GM21576 (cell line): ENCODE measurements at regions not wholly inside any gene's neighbourhood (a gene's known extent, or its start where the extent isn't known, plus 50 kb on each side); places are given as distances from the start of the nearest gene placed in this dataset.
"Not testable (repeated sequence)": the region's sequence is repeated elsewhere in the genome, so short reads cannot be mapped to it uniquely, and the experiment has no call there.

ENCODE experiments used
- ATAC-seq: cut with Tn5 transposase; IDR thresholded peaks from one replicate; pipeline ENCODE4 v1.9.1; 2021; ENCODE audit warnings: mild to moderate bottlenecking, moderate library complexity; ENCODE audit not compliant: unreplicated experiment

DNA sequence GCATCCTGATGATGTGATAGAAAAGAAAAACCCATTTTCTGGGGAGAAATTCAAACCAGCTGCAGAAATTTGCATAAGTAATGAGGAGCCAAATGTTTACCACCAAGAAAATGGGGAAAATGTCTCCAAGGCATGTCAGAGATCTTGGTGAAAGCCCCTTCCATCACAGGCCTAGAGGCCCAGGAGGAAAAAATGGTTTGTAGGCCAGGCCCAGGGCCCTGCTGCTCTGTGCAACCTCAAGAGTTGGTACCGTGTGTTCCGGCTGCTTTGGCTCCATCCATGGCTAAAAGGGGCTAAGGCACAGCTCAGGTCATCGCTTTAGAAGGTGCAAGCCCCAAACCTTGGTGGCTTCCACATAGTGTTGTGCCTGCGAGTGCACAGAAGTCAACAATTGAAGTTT is 543.1 kb downstream of the ZNF608 start:
- no peak for ATAC-seq

DNA sequence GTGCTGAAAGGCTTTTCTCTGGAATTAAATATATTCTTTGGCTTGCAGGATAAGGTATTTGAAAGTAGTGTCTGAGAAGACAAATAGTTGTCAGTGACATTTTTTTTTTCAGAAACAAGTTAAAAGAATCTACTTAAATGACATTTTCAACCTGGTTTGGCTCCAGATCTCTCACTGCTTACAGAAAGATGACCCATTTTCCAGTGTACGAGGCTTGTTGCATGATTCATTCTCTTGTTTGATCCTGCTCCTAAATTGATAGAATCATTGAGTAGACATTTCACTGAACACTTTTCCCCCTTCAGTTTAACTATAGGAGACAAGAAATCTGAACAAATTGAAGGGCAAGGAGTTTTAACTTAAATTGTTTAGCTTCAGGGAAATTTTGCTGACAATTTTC is 546.1 kb downstream of the ZNF608 start:
- no peak for ATAC-seq

- no peak for ATAC-seq
These were observed 546.5 kb downstream of the ZNF608 start for GRCh38 chr5:124199893-124200292.

DNA sequence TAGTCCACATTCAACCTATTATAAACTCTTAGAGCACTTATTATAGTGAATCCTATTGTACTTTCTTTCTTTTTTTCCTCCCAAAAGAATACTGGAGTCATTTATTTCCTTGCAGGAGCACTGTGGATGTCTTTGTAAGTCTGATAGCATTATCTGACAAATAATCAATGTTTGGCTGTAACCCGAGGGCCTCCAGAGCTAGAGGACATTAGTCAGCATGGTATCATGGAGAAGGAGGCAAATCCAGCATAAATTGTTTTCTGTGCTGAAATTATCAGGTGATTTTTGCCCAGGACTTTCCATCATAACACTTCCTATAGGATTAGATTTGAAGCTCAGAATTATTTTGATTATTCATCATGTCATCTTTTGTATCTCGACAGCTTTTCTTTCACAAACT is 551.0 kb downstream of the ZNF608 start:
- ATAC-seq: no peak

DNA sequence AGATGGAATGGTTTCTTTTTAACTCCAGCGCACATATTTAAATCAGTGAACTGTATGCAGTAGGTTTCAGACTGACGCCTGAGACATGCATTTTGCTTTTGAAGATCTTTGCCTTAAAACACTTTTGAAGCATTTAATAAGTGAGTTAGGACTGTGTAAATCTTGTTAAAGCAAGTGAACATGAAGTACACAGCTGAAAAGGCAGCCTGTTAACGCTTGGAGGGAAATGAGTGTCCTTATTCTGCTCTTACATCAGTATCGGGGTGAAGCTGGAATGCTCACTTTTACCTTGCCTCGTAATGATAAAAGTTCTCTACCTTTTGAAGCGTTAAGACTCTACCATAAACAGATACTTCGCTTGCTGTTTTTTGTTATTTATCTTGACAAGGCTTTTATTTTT is 552.2 kb downstream of the ZNF608 start:
- ATAC-seq: no peak

DNA sequence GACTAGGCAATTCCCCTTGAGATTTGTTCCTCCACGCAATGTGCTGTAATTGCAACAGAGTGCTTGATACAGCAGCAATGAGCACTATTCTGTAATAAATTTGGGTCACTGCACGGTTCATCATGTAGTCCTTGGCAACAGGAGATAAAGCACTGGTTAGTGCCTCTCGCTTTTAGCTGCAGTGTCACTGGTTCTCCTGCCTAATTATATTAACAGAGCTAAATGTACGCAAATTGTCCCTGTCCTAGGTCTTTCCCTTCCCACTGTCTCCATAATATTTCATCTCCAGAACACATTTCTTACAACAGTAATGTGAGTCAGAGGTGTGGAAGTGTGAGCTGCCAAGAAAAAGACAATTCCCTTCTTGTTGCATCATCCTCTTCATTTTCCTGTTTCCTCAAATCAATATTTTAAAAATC is 553.1 kb downstream of the ZNF608 start:
- no peak for ATAC-seq

DNA sequence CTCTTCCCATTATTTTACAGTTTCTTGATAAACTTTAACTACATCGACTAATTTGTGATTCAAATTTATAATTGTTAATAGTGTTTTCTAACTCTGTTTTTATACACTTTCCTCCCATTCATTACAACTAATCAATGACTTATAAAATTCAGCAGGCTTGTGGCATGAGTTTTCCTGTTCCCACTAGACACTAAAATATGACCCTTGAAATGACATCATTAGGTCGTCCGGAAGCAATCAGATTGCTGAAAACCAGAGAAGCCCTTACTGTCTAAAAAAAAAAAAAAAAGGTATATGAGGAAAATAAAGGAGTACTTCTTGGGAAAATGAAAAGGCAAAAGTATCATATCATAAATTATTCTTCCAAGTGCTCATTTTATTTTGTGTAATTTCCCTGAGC is 553.7 kb downstream of the ZNF608 start:
- no peak for ATAC-seq

DNA sequence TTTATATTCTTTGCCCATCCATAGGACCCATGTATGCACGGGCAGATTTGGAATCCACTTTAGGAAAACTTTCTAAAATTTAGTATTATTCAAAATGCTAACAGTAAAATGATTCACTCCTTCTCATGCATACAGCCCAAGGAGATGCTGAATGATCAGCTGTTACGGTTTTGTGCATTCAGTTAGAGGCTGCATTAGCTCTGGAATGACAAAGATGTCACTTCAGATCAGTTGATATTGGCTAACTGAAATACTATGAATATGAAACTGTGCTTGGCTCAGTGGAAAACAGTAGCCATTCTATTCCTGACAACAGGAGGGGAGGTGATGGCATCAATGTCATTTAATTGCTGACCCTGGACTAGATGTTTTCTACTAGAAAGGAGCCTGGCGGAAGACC is 560.7 kb downstream of the ZNF608 start:
- no peak for ATAC-seq

DNA sequence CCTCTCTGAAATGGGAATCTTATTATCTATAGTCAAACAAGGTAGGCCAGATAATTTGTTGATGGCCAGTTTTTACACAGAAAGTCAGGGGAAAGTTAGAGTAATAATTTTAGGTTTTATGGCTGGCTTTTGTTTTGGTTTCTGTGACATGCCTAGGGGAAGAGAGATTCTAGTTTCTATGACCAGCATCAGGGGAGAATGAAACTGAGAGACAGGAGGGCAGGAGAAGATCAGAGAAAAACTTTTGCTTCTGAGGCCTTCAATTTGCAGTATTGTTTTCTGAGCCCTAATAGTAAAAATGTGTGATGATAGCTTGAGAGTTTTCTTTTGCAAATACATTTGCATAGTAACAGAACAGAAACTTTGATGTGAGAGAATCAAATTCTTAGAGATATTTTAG is 564.3 kb downstream of the ZNF608 start:
- no peak for ATAC-seq

DNA sequence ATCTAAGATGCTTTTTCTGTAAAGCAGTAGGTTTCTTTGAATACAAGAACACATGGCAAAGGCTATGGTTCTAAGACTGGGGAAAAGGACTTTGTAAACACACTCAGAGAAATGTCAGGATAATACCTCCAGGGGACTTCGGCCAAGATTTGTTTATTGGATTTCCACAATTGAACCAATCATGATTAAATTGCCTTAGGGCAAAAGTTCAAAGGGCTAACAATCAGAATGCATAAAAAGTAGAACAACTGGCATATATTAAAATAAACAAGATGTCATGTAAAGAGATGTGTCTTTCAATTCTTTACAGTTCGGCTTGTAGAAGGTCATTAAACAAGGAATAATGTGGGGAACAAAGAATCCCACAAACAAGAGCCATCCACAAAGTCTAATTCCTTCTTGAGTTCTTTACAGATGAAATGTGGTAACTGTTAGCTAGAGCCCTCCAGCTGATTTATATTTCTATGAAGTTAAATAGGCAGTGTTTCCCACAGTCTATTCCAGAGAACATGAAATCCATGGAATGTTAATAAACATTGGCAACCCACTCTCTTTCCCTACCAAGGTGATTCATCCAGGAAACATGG is 565.5 kb downstream of the ZNF608 start:
- ATAC-seq: no peak

GRCh38 chr5:124180299-124180874 is 566.1 kb downstream of the ZNF608 start:
- ATAC-seq: no peak

GRCh38 chr5:124179819-124180218 is 566.6 kb downstream of the ZNF608 start:
- ATAC-seq: no peak

GRCh38 chr5:124178050-124178449 is 568.4 kb downstream of the ZNF608 start:
- no peak for ATAC-seq

- no peak for ATAC-seq
These were observed 569.7 kb downstream of the ZNF608 start for GRCh38 chr5:124176692-124177091.

GRCh38 chr5:124173386-124173785 is 573.1 kb downstream of the ZNF608 start:
- no peak for ATAC-seq

DNA sequence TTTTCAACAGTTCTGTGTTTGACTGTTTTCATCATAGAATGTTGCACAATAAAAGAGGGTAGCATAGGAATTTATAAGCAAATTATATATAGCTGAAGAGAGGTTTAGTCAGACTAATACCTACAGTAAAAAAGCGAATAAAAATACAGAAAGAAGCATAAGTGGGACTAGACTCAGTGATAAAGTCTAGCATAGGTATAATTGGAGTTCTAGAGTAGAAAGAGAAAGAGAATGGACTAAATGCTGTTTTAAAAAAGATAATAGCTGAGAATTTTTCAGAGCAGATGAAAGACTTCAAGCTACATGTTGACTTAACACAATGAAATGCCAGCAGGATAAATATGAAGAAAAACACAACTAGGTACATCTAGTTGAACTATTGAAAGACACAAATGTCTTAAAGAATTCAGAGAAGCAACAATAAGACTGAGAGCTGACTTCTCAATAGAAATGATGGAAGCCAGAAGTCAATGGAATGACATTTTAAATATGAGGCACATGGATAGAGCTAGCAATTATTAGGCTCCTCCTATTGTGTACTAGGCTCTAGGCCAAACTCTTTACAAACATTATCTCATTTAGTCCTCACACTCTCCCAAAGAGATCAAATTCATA is 573.9 kb downstream of the ZNF608 start:
- no peak for ATAC-seq

DNA sequence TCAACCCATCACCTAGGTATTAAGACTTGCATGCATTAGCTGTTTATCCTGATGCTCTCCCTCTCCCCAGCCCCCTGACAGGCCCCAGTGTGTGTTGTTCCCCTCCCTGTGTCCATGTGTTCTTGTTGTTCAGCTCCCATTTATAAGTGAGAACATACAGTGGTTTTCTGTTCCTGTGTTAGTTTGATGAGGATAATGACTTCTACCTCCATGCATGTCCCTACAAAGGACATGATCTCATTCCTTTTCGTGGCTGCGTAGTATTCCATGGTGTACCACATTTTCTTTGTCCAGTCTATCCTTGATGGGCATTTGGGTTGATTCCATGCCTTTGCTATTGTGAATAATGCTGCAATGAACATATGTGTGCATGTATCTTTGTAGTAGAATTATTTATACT is 578.3 kb downstream of the ZNF608 start:
- not testable (repeated sequence) for ATAC-seq

DNA sequence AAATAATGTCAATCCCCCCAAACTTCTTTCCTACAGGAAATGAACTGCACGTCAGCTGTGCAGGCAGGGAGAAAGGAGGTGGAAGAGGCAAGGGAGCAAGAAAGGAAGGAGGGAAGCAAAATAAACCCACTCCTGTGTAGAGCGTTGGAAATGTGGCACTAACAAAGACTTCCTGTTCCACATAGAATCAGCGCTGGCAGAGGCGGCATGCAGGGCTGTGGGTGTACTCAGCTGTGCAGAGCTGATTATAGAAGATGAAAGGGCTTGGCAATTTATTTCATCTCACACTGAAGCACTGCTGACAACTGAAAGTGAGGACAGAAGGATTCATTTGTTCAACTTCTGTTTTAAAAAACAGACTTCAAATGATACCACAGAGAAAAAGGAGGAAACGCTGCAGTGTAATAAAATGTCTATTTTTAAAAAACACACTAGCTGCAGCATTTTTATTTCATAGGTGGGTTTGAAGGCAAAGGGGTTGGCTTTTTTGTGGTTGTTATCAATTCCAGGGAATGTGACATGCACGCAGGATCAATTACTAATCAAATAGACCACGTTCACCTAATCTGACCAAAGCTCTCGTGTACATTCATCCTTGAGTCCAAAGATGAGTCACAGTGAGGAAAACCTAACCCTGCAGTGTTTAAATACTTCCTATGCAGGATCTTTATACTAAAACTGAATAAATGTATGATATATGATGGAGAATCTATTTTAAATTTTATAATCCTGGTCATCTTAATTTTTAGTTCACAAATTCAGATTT is 583.5 kb downstream of the ZNF608 start:
- ATAC-seq: no peak

DNA sequence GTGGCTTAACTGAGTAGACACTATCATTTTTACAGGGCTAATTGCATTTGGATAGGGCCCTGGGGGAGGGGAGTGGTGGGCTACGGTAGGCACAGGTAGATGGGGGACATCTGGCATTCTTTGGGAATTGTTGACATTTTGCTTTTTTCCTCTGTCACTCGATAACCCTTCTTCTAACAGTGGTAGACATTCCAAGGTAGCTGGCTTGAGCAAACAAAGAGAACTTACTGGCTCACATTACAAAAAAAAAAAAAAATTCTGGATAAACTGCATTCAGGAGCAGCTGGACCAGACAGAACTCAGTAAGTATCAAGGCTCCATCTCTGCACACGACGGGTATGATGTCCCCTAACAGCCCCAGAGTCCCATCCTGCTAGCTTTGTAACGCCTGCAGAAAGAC is 585.2 kb downstream of the ZNF608 start:
- ATAC-seq: no peak

DNA sequence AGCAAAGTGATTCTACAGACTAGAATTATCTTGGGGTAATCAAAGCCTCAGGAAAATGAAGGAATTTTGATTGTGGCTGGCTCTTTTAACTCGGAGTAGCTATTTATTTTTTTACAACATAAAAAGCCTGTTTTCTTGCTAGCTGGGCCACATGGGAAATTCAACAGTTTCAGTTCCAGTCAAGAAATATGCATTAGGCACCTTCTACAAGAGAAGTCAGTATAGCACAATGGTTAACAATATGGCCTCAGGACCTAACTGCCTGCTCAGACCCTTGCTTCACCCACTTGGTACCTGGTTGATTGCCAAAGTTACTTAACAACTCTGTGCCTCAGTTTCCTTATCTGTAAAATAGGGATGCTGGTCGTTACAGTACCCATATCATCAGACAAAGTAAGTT is 586.2 kb downstream of the ZNF608 start:
- no peak for ATAC-seq

- no peak for ATAC-seq
These were observed 589.1 kb downstream of the ZNF608 start for GRCh38 chr5:124157320-124157719.

DNA sequence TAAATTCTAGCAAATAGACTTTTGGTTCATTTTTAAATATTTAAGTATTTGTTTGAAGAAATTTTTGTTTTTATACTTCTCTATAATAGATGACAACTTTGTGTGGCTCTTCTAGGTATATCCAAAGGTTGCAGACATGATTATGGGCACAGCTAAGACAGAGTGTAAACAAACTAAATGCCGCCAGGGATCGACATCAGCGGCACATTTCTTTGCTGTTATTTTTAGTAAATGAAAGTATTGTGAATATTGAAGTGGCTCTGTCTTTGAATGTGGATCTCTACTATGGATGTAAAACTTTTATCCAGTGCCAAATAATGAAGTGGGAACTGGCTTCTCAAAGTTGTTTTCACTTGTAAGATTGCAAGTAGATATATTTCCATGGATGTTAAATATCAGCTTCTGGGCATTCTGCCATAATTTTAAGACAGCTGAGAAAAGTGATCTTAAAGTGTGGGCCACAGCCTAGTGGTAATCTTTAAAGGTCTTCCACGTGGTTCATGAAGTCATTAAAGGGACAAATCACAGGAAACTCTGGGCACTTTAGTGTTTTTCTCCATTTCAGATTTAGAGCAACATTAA is 589.9 kb downstream of the ZNF608 start:
- ATAC-seq: no peak
